GM19468 (cell line): ENCODE measurements at regions not wholly inside any gene's neighbourhood (a gene's known extent, or its start where the extent isn't known, plus 50 kb on each side); places are given as distances from the start of the nearest gene placed in this dataset.
"Not testable (repeated sequence)": the region's sequence is repeated elsewhere in the genome, so short reads cannot be mapped to it uniquely, and the experiment has no call there.

Source experiments
- ATAC-seq: cut with Tn5 transposase; IDR thresholded peaks from one replicate; pipeline ENCODE4 v1.9.1; 2021; ENCODE audit warnings: mild to moderate bottlenecking, moderate library complexity, moderate number of reproducible peaks; ENCODE audit not compliant: unreplicated experiment; ENCODE audit errors: extremely low read depth

DNA sequence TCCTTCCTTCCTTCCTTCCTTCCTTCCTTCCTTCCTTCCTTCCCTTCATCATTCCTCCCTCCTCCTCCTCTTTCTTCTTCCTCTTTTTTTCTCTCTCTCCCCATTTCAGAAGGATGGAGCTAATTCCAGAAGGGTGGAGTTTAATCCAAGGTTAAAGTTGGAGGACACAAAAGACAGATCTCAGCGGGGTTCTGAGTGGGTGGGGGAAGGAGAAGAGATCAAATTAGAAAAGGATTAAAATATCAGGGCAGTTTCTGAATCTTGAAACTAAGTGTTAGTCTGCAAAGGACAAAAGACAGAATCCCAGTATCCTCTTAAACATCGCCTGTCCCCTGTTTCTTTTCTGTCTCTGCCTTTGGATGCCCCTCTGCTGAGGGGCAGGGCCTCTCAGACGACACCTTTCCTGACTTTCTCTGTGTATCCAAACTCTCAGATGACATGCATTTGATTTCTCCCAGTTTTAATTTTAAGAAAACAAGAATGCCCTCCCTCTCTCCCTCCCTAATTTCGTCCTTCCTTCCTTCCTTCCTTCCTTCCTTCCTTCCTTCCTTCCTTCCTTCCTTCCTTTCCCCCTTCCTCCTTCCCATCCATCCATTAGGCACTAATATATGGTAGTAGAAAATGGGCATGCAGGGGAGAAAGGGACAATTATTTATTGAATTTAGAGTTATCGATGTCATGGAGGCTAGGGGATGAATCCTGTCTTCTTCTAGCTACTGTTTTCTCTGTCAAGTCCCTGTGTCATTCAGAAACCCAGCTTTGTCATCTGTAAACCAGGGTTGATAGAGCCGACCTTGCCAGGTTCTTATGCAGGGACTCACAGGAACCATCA is 269.1 kb downstream of the VRK1 start:
- ATAC-seq: no peak

DNA sequence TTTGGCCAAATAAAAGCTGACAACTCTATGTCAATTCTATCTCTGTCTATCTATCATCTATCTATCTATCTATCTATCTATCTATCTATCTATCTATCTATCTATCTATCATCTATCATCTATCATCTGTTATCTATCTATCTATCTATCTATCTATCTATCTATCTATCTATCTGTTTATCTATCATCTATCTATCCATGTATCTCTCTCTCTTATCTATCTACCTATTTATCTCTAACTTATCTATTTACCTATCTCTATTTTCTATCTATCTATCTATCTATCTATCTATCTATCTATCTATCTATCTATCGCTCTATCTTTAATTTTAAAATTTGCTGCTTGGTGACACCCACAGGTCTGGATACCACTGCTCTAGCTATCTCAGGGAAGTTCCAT is 271.1 kb downstream of the VRK1 start:
- not testable (repeated sequence) for ATAC-seq

DNA sequence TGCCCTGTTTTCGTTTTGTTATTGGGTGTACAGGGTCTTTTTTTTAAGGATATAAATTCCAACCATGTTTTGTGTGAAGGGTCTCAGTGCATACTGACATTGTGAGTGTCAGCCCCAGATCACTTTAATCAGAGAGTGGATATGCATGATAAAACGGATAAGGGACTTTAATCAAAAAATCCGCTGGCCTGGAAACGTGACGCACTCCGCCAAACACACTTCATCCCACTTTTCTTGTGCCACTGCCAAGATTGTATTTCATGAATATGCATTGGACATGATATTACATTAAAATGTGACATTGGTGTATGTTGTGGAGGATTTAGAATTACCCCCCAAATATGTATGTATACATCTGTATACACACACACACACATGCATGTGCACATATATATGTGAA is 273.1 kb downstream of the VRK1 start:
- ATAC-seq: no peak

DNA sequence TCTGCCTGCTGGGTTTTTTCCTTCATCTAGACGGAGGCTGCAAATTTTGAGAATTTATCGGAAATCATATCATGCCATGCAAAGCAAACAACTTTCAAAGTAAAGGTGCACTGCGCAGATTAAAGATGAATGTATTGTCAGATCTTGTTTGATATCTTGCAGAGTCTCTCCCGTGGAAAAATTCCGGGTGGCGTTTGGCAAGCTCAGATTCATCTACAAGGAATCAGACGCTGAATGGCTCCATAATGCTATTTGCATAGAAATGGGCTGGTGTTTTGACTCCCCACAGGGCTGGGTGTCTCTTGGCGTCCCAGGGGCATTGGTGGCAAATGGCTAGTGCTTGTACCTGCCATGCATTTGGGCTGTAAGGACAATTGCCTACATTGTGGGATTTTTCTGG is 274.0 kb downstream of the VRK1 start:
- ATAC-seq: no peak

DNA sequence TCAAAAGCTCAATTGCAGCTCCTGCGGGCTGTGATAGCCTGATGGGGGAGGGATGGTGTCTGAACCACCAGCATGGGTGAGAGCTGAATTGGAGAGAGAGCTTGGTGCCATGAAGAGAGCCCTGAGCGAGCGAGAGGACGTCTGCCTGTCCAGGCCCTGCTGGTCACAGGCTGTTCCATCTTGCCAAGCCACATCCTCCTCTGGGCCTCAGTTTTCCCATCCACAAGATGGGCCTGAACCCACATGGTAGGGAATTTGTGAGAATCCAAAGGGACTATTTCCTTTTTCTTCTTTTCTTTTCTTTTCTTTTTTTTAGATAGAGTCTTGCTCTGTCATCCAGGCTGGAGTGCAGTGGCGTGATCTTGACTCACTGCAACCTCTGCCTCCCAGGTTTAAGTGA is 276.4 kb downstream of the VRK1 start:
- no peak for ATAC-seq

DNA sequence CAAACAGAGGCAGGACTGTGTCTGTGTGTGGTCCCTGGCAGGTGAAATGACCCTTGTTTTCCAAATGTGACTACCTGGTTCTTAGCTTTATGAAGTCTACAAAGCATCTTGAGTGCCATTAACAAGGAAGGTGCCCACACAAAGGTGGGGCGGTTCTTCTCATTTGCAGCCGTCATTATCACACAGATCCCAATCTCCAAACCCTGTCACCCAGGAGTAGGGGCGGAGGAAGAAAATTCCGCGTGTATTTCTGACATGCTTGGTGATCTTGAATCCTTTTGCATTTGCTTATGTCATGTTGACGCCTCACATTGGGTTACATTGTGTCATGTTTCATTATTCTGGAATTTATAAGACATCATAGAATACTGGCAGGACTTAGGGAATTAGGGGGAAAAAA is 277.3 kb downstream of the VRK1 start:
- no peak for ATAC-seq

DNA sequence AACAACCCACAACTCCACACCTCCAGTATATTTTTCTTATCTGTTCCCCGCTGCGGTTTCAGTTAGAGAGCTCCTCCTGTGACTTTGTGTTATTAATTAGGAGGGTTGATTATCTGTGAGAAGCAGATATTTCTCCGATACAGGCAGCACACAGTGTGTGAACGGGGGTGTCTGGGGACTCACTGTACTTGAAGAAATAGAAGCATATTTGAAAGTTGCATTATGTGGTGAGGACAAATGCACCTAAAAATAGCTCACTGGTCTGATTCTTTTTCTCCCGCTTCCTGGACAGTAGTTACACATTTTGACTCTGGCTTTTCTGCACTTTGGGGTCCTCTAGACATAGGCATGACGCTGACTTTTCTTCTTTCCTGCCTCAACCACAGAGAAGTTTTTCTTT is 277.7 kb downstream of the VRK1 start:
- no peak for ATAC-seq

DNA sequence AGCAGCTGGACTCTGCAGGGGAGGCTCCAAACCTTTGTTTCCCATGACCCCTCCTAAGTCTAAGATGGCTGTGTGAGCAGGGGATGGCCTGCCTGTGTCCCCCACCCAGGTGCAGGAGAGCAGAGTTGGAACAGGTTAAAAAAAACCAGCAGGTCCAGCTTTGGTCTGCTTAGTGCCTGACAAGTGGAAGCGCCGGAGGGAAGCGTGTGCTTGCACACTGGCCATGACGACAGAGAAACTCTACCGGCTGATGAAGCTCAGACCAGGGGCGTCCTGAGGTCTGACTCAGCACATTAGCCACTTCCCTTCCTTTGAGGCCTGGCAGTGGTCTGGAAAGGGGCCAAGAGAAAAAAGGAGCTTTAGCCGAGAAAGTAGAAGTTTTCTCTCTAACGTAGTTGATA is 280.1 kb downstream of the VRK1 start:
- ATAC-seq: no peak

DNA sequence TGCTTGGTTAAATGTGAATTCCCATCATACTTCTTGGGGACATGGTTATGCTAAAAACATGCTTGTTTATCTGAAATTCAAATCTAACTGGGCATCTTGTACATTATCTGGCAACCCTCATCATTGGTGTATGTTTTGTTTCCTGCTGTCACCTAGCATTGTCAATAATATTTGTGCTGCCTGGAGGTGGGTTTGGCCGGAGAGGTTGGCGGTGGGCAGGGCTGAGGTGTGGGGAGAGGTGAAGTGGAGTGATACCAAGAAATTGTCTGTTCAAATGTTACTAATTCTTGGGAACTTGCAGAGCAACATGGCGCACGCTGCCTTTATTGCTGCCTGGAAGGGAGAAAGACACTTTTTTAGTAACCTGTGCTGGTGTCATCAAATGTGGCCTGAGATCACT is 280.5 kb downstream of the VRK1 start:
- ATAC-seq: no peak

DNA sequence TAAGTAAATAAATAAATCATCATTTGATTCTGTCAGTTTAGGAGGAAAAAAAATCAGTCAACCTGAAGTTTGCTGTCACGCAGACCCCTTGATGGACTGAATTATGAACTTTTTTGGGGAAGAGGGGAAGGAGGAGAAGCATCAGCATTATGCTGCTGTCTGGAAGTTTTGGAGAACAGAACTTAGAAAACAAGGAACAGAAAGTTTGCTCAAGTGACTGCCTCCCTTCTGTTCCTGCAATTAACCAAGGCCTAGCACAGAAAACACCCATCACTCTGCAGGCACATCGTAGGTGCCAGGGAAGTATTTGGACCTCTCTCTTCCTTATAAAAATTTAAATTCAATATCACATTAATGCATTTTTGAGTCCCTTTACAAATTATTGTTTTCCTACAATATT is 283.8 kb downstream of the VRK1 start:
- no peak for ATAC-seq

DNA sequence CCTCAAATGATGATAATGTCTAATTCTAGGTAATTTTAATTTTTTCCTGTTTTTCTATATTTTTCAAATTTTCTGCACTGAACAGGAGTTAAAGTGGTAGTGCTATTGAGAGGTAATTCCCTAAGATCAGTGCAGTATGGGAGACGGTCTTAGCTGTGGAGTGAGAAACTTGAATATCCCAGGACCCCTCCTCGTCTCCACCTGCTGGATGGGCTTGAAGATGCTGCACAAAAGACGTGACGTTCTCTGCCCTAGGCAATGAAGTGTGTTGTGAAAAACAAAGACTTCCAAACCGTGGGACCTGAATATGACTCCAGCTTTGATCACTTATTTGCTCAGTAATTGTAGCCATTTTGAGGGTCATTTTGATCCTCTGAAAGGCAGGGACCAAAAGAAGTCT is 298.1 kb downstream of the VRK1 start:
- ATAC-seq: no peak

DNA sequence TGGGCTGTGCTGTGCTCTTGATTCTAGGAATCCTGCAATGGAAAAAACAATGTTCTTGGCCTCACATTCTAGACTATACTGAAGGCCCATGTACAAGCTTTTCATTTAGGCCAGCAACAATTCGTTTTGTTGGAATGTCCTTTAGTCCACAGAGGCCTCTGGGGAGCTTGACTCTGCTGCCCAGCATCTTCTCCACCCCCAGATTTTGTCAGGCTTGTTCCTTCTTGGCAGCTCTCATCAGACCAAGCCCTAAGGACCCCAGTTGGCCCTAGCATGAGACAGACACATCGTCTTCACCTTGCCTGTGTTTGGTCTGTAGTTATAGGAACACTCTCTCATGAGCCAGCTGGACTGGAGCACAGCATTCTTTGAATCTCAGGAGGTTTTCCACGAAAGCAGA is 300.1 kb downstream of the VRK1 start:
- ATAC-seq: no peak

DNA sequence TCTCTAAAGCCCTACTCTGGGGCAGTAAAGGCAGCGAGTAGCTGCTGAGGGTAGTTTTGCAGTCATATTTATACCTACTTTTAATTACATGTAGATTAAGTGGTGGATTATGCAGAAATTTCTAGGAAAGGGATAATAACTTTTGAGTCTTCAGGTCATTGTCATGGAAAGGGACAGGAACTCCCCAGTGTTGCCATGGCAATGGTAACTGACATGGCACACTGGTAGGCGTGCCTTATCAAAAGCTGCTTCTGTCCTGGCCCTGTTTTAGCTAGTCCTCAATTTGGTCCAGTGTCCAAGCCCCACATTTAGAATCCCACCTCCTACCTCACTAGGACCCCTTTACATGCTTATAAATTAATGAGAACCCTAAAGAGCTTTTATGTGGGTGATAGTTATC is 303.1 kb downstream of the VRK1 start:
- no peak for ATAC-seq

DNA sequence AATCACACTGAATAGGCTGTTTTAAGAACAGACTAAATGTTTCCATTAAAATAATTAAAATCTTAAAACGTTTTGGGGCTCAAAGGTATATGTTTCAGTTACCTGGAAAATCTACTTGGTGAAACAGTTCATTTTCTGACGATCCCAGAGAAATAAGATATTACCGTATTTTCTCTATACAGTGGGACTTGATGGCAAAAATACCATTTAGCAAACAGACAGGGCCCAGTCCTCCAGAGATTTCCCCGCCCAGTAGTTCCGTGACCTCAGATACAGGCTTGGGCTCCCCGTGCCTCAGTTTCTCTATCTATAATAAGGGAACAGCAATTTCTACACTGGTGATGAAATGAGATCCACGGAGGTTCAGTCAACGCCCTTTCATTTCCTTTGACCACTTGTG is 304.4 kb downstream of the VRK1 start:
- no peak for ATAC-seq

DNA sequence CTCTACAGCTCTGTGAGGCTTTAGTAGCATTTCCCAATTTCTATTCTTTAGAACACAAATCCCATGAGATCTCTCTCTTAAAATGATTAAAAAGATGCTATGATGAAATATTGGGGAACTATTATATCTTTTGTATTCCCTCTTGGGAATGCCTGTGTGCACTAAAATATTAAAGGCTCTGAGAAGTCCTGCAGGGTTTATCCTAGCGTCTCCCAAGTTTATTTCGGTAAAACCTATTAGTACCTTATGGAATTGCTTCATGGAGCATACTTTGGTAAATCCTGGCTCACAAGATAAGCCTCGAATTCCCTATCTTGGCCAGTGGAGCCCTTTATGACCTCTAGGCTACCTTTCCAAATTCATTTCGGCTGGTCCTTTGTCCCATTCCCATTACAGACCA is 306.8 kb downstream of the VRK1 start:
- ATAC-seq: no peak

DNA sequence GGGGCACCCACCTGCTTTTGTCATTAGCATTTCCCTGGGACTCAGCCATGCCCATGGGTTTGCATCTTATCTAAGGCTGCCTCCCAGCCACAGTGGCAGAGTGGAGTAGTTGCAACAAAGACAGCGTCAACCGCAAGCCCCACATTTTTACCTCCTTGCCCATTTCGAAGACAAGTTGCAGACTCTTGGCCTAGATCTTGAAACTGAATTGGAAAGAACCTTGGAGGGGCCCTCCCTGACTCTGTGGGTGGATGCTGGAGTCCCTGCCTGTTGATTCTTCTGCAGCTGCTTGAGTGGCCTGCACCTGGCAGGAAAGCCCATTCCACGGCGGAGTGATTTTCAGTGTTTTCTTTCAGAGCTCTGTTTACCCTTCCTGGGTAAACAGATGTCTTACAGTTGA is 309.0 kb downstream of the VRK1 start:
- ATAC-seq: no peak

DNA sequence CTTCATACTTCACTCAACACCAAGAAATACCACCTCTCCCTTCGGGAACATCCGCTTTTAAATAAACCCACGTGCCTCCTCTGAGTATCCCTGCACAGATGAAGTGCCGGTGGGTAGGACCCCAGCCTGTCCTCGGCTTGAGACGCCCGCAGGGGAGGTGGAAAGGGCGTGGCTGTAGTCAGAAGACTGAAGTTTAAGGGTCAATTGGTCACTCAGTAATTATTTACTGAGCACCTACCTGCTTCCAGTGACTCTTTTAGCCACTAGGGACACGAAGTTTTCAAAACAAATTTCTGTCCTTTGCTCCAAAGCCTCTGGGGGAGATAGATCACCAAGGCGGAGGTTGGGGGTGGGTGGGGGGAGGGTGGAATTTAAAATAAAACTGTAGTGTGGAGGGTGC is 309.4 kb downstream of the VRK1 start:
- no peak for ATAC-seq

DNA sequence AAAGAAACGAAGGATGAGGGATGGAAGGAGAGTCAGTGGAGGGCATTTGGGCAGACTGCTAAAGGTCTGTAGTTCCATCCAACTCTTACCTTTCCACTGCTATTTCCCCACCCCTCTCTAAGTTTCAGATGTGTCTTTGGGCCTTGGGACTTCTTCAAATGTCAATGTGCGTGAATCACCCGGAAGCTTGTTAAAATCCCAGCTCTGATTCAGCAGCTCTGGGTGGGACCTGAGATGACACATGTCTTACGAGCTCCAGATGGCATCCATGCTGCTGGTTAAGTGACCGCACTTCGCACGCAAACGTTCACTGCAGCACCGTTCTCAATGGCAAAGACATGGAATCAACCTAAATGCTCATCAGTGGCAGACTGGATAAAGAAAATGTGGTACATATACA is 309.9 kb downstream of the VRK1 start:
- no peak for ATAC-seq

DNA sequence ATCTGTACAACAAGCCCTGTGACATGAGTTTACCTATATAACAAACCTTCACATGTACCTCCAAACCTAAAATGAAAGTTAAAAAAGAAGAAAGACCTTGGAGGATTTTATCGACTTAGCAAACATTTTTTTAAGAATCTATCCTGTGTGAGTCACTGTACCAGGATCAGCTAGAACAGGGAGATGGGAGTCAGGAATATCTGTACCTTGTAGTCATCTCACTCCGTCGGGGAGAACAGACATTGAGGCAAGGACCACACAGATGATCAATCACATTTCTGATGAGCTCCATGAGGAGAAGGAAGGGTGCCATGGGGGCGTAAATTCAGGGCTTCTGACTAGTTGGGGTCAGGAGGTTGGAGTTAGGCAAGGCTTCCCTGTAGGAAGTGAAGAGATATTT is 310.6 kb downstream of the VRK1 start:
- no peak for ATAC-seq

DNA sequence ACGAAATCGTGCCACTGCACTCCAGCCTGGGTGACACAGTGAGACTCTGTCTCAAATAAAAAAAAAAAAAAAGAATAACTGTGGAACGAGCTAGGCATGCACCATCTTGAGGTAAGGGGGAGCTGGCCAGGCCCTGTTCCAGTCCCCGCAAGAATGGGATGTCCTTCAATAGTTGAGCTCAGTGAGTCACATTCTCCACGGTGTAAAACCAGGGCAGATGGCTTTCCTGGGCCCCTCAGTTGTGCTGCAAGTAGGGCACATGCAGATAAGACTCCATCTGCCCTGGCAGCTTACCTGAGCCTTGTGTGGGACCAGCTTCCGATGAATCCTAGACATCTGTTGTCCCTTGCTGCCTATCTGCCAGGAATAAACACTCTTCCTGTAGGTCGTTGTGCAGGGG is 312.1 kb downstream of the VRK1 start:
- no peak for ATAC-seq

DNA sequence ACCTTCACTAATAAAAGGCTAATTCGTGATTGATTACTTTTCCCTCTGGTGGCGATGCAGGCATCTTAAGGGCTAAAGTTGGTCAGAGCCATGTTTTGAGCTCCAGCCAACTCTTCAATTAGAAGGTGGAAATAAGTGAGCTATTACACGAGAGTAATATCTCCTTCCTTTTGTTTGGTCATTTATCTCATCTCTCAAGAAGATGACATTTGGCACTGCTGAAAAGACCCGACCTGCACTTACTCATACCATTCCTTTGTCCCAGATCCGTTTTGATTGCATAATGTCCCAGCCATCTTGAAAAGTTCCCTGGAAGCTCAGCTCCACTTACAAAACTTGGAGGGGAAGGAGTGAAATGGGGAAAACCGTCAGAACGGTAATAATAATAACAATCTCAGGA is 316.2 kb downstream of the VRK1 start:
- no peak for ATAC-seq

DNA sequence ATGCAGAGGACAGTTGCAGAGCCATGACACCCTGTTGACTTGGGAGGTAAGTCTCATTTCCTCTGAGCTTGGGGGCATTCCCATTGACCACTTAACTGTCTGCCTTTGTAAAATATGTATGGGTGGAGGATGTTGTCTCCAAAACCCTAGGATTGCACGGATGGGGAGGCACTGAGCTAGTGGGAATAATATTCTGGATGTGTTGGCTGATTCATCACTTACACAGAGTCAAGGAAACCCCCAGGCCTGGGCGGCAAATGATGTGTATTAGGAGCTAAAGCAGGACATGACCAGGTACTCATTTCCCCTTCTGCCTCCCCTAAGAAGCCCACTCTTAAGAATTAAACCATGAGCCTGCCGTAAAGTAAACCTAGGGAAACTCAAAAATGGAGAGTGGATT is 319.4 kb downstream of the VRK1 start:
- ATAC-seq: no peak

DNA sequence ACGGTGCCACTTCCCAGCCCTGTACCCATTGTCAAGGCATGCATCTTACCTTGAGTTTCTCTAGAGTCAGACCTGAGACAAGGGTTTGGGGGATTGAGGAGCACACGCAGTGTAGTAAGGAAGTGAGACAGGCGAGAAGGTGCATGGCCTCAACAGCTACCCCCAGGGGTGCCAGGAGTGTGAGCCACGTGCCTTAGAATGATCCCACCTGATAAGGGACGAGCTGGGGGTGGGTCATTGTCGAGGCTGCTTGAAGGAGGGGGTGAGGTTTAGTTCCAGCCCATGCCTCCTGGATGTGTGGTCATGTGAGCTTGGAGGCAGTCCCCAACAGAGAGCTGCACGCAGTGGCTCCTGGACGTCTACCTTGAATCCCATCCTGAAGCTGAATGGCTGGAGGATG is 320.5 kb downstream of the VRK1 start:
- ATAC-seq: no peak
